OCI-M2 (cell line): ENCODE measurements at regions not wholly inside any gene's neighbourhood (a gene's known extent, or its start where the extent isn't known, plus 50 kb on each side); places are given as distances from the start of the nearest gene placed in this dataset.

ENCODE experiments used
- DNase-seq: peaks from one replicate; lab custom pipeline; 2025; ENCODE audit not compliant: unreplicated experiment; lab: John Stamatoyannopoulos, UW

- DNase-seq, result no peak
Observed at GRCh38 chr2:75284345-75284744, 85.0 kb upstream of the TACR1 start.

GRCh38 chr2:75278821-75279379, 79.6 kb upstream of the TACR1 start:
- DNase-seq, result no peak

GRCh38 chr2:75278314-75278713, 79.0 kb upstream of the TACR1 start:
- no peak for DNase-seq

GRCh38 chr2:75277111-75277510, 77.8 kb upstream of the TACR1 start:
- DNase-seq, result no peak

GRCh38 chr2:75276093-75277029, 77.0 kb upstream of the TACR1 start:
- DNase-seq, result no peak

- DNase-seq, result no peak
Observed at GRCh38 chr2:75274936-75275335, 75.6 kb upstream of the TACR1 start.

- no peak for DNase-seq
Observed at GRCh38 chr2:75268112-75268511, 68.8 kb upstream of the TACR1 start.

- no peak for DNase-seq
Observed at GRCh38 chr2:75261923-75262322, 62.6 kb upstream of the TACR1 start.

GRCh38 chr2:75260946-75261345, 61.6 kb upstream of the TACR1 start:
- no peak for DNase-seq

- no peak for DNase-seq
Observed at GRCh38 chr2:75258620-75259019, 59.3 kb upstream of the TACR1 start.

- DNase-seq, result no peak
Observed at GRCh38 chr2:75256485-75256884, 57.2 kb upstream of the TACR1 start.

- no peak for DNase-seq
Observed at GRCh38 chr2:75253526-75253925, 54.2 kb upstream of the TACR1 start.

- DNase-seq, result no peak
Observed at GRCh38 chr2:75251896-75252295, 52.6 kb upstream of the TACR1 start.
